ENCODE measurements at regions not wholly inside any gene's neighbourhood (a gene's known extent, or its start where the extent isn't known, plus 50 kb on each side); places are given as distances from the start of the nearest gene placed in this dataset.

GRCh38 chr11:70631624-70632047 is 233.3 kb downstream of the CTTN start:
- ATAC-seq (no peak), FAIRE-seq (no peak), DNase-seq (ENCODE audit: extremely low read depth in 1 of 4, low spot score in 3 of 4) (no peak)
- in situ Hi-C loops (cut with MboI) = no loop called here
- CTCF ChIA-PET (ENCODE audit: low intra/inter-chr PET ratio) = no interaction called here
- no peaks in the 10 kb centered on the region for H3K36me3 ChIP-seq (ENCODE audit: control insufficient read depth, insufficient read depth, low read length)
- H3K27ac ChIP-seq (ENCODE audit: extremely low read depth, low read depth, low read length) = no peak overlapping the region
- TF ChIP-seq GABPB1 (CRISPR knock-in tag; IDR thresholded peaks at IDR 0.05) = no peak
- no peak for TF ChIP-seq KAT7 (CRISPR knock-in tag; IDR thresholded peaks at IDR 0.05; ENCODE audit: borderline replicate concordance)
- TF ChIP-seq E2F8 (IDR thresholded peaks at IDR 0.05; ENCODE audit: low read depth, partially characterized antibody) = no peak
- no peak for TF ChIP-seq NUFIP1 (IDR thresholded peaks at IDR 0.05; ENCODE audit: partially characterized antibody)
- TF ChIP-seq GTF3C2 (IDR thresholded peaks at IDR 0.05; ENCODE audit: borderline replicate concordance, extremely low read depth, insufficient read length) = no peak
- TF ChIP-seq FOXK2 (conservative IDR thresholded peaks at IDR 0.05 in 1 of 2, IDR thresholded peaks at IDR 0.05 in 1 of 2; ENCODE audit: low read depth in 2 of 2) = no peak
- TF ChIP-seq GATA2 (CRISPR knock-in tag; IDR thresholded peaks at IDR 0.05) = no peak
- no peak for TF ChIP-seq CAMTA2 (CRISPR knock-in tag; conservative IDR thresholded peaks at IDR 0.05)
- no TSS peak for BruUV-seq (replicated peaks)
- no peak overlapping the region for H2AFZ ChIP-seq (ENCODE audit: low read depth, low read length)
- no peak overlapping the region for H3K9ac ChIP-seq (ENCODE audit: insufficient read depth in 1 of 2, low read depth in 2 of 2, low read length in 2 of 2)
- 0% methylated on average over 12 of the region's 13 CpGs for whole genome bisulfite sequencing (ENCODE audit: insufficient coverage, low coverage, missing lambda C conversion rate)
- intact Hi-C loops (cut with micrococcal nuclease) = no loop called here
- POLR2A ChIA-PET = interaction anchor here (0.7 kb wide), 1 partner anchor 551 kb away, joined by 4 read pairs; no protein-coding TSS in a partner anchor
- H3K4me1 ChIP-seq (replicated peaks in 1 of 2; ENCODE audit: control insufficient read depth in 2 of 2, insufficient read depth in 2 of 2, low read length in 2 of 2) = peaks cover 0 to 10% of the 10 kb centered on the region in 2 experiments; a peak in 2 of 5 replicates
- H4K20me1 ChIP-seq (replicated peaks; ENCODE audit: control insufficient read depth, insufficient read depth, low read length) = no peaks in the 10 kb centered on the region
- H3K4me3 ChIP-seq = no peak overlapping the region
- H3K27me3 ChIP-seq (ENCODE audit: control insufficient read depth in 2 of 2, insufficient read depth in 2 of 2, low read length in 2 of 2) = peaks cover under 1 to 66% of the 10 kb centered on the region in 2 experiments; a peak in 4 of 5 replicates
- no peaks in the 10 kb centered on the region for H3K9me1 ChIP-seq (ENCODE audit: control insufficient read depth, insufficient read depth, low read length)
- H3K4me2 ChIP-seq (ENCODE audit: insufficient read depth, low read length) = no peak overlapping the region
- H3K9me3 ChIP-seq (replicated peaks; ENCODE audit: control insufficient read depth, insufficient read depth, low read depth, low read length) = no peaks in the 10 kb centered on the region
- H3K79me2 ChIP-seq (ENCODE audit: control insufficient read depth, insufficient read depth, low read length) = no peaks in the 10 kb centered on the region

Data from K562 (cell line).